CD4-positive, alpha-beta T cell treated with Interleukin-4 for 1 hour (primary cell): ENCODE measurements at regions not wholly inside any gene's neighbourhood (a gene's known extent, or its start where the extent isn't known, plus 50 kb on each side); places are given as distances from the start of the nearest gene placed in this dataset.

Experiments used
- DNase-seq, 2 donors: peaks; one replicate each; pipeline ENCODE4 v3.0.0-alpha.2; 2020 to 2022

GRCh38 chr2:134099273-134099672 lies 154.6 kb upstream of the MGAT5 start:
- DNase-seq, result no peak

GRCh38 chr2:134103196-134103595 lies 150.7 kb upstream of the MGAT5 start:
- no peak for DNase-seq

- DNase-seq, result no peak
These were observed 149.1 kb upstream of the MGAT5 start for GRCh38 chr2:134104754-134105153.

GRCh38 chr2:134107402-134107801 lies 146.5 kb upstream of the MGAT5 start:
- no peak for DNase-seq

GRCh38 chr2:134108113-134108512 lies 145.8 kb upstream of the MGAT5 start:
- no peak for DNase-seq

- no peak for DNase-seq
These were observed 144.6 kb upstream of the MGAT5 start for GRCh38 chr2:134109246-134109645.

GRCh38 chr2:134109725-134110124 lies 144.1 kb upstream of the MGAT5 start:
- no peak for DNase-seq

GRCh38 chr2:134110532-134110931 lies 143.3 kb upstream of the MGAT5 start:
- DNase-seq, result no peak

- DNase-seq, result no peak
These were observed 136.2 kb upstream of the MGAT5 start for GRCh38 chr2:134117676-134118075.

GRCh38 chr2:134118279-134119116 lies 135.4 kb upstream of the MGAT5 start:
- peak; percentile 88 to 89 for DNase-seq

GRCh38 chr2:134119117-134119712 lies 134.7 kb upstream of the MGAT5 start:
- DNase-seq, result no peak

- DNase-seq, result peak; percentile 81 to 84
These were observed 134.0 kb upstream of the MGAT5 start for GRCh38 chr2:134119713-134120405.

GRCh38 chr2:134120406-134120732 lies 133.5 kb upstream of the MGAT5 start:
- DNase-seq, result no peak

GRCh38 chr2:134120733-134121630 lies 132.9 kb upstream of the MGAT5 start:
- DNase-seq, result peak; percentile 57 to 58

- DNase-seq, result no peak
These were observed 131.3 kb upstream of the MGAT5 start for GRCh38 chr2:134122610-134123009.

- no peak for DNase-seq
These were observed 130.5 kb upstream of the MGAT5 start for GRCh38 chr2:134123332-134123731.

- no peak for DNase-seq
These were observed 129.7 kb upstream of the MGAT5 start for GRCh38 chr2:134124047-134124753.

- peak; percentile 34 to 53 for DNase-seq
These were observed 126.4 kb upstream of the MGAT5 start for GRCh38 chr2:134127496-134127895.

GRCh38 chr2:134128746-134129145 lies 125.1 kb upstream of the MGAT5 start:
- no peak for DNase-seq

- no peak for DNase-seq
These were observed 123.9 kb upstream of the MGAT5 start for GRCh38 chr2:134129900-134130537.

- DNase-seq, result no peak
These were observed 122.0 kb upstream of the MGAT5 start for GRCh38 chr2:134131681-134132489.
